Neural cell (in vitro differentiated cells): ENCODE measurements at regions not wholly inside any gene's neighbourhood (a gene's known extent, or its start where the extent isn't known, plus 50 kb on each side); places are given as distances from the start of the nearest gene placed in this dataset.

ENCODE experiments used
- H2AFZ ChIP-seq: fragments of 200-600, 300-800 bp; sonication (generic), shearing (Covaris generic); 2 replicates; pipeline ENCODE4 v1.6.0; 2014; ENCODE audit warnings: low read depth, mild to moderate bottlenecking, antibody characterized with exemption, low read length, moderate library complexity
- H3F3A ChIP-seq: fragments of 200-600 bp; shearing (Covaris generic); 2 replicates; pipeline ENCODE4 v1.6.1; 2016; ENCODE audit warnings: mild to moderate bottlenecking, moderate library complexity, mixed read lengths, antibody characterized with exemption, low read length; ENCODE audit not compliant: insufficient read depth, poor library complexity, severe bottlenecking
- H3K27ac ChIP-seq: fragments of 200-600, 300-800 bp; sonication (generic), shearing (Covaris generic); 2 replicates; pipeline ENCODE4 v1.5.1; 2014; ENCODE audit warnings: mild to moderate bottlenecking, low read length, moderate library complexity
- H3K27me3 ChIP-seq: fragments of 300-800, 200-600 bp; sonication (generic), shearing (Covaris generic); 2 replicates; pipeline ENCODE4 v1.6.0; 2014; ENCODE audit warnings: mild to moderate bottlenecking, low read depth, low read length, moderate library complexity; ENCODE audit not compliant: insufficient read depth
- H3K36me3 ChIP-seq: fragments of 300-800, 200-600 bp; sonication (generic), shearing (Covaris generic); 2 replicates; pipeline ENCODE4 v1.5.1; 2014; ENCODE audit warnings: mild to moderate bottlenecking, antibody characterized with exemption, low read length, moderate library complexity; ENCODE audit not compliant: insufficient read depth
- H3K4me2 ChIP-seq: fragments of 300-800, 200-600 bp; sonication (generic), shearing (Covaris generic); 2 replicates; pipeline ENCODE4 v1.6.0; 2014; ENCODE audit warnings: mild to moderate bottlenecking, low read length
- H3K4me3 ChIP-seq: fragments of 300-800, 200-600 bp; sonication (generic), shearing (Covaris generic); 2 replicates; pipeline ENCODE4 v1.5.1; 2014; ENCODE audit warnings: mild to moderate bottlenecking, low read length, moderate library complexity
- H3K79me2 ChIP-seq: fragments of 200-600 bp; shearing (Covaris generic); replicated peaks from 2 replicates; pipeline ENCODE4 v1.6.0; 2014; ENCODE audit warnings: mild to moderate bottlenecking, low read length, moderate library complexity; ENCODE audit not compliant: insufficient read depth
- H3K9ac ChIP-seq: fragments of 300-800, 200-600 bp; sonication (generic), shearing (Covaris generic); 2 replicates; pipeline ENCODE4 v1.6.1; 2016; ENCODE audit warnings: mild to moderate bottlenecking, low read length, mixed read lengths
- H3K9me2 ChIP-seq: fragments of 200-600 bp; shearing (Covaris generic); 2 replicates; pipeline ENCODE4 v1.6.1; 2016; ENCODE audit warnings: mild to moderate bottlenecking, low read length, mixed read lengths; ENCODE audit not compliant: insufficient read depth
- H3K9me3 ChIP-seq: fragments of 200-600, 300-800 bp; sonication (generic), shearing (Covaris generic); 2 replicates; pipeline ENCODE4 v1.6.1; 2016; ENCODE audit warnings: mild to moderate bottlenecking, mixed run types, low read length, moderate library complexity, mixed read lengths
- H4K20me1 ChIP-seq: fragments of 200-600 bp; shearing (Covaris generic); 2 replicates; pipeline ENCODE4 v1.6.1; 2016; ENCODE audit warnings: mild to moderate bottlenecking, mixed run types; ENCODE audit not compliant: insufficient read depth
- CTCF ChIP-seq: fragments of 450-650 bp; IDR thresholded peaks from 2 replicates; pipeline ENCODE4 v1.5.1; 2014; ENCODE audit warnings: antibody characterized with exemption, mild to moderate bottlenecking, moderate library complexity; ENCODE audit not compliant: poor library complexity, severe bottlenecking
- EP300 ChIP-seq: fragments of 450-650 bp; conservative IDR thresholded peaks from 2 replicates; pipeline ENCODE4 v1.6.1; 2014; ENCODE audit warnings: antibody characterized with exemption, mild to moderate bottlenecking, moderate library complexity; ENCODE audit not compliant: poor library complexity, severe bottlenecking
- EZH2 ChIP-seq: fragments of 200-600, 300-800 bp; shearing (Covaris generic), sonication (generic); IDR thresholded peaks from 2 replicates; pipeline ENCODE4 v1.6.1; 2014; ENCODE audit warnings: antibody characterized with exemption, low read length, borderline replicate concordance, mild to moderate bottlenecking; ENCODE audit not compliant: insufficient read depth, poor library complexity, severe bottlenecking
- MXI1 ChIP-seq: fragments of 450-650 bp; conservative IDR thresholded peaks from 2 replicates; pipeline ENCODE4 v1.6.1; 2014; ENCODE audit warnings: antibody characterized with exemption, mild to moderate bottlenecking; ENCODE audit not compliant: poor library complexity, severe bottlenecking
- POLR2AphosphoS5 ChIP-seq: IDR thresholded peaks from 2 replicates; pipeline ENCODE4 v1.6.1; 2012
- RAD21 ChIP-seq: fragments of 450-650 bp; conservative IDR thresholded peaks from 2 replicates; pipeline ENCODE4 v1.6.1; 2014; ENCODE audit warnings: antibody characterized with exemption, mild to moderate bottlenecking, moderate library complexity
- REST ChIP-seq: IDR thresholded peaks from 2 replicates; pipeline ENCODE4 v1.6.1; 2012; ENCODE audit warnings: borderline replicate concordance
- SMC3 ChIP-seq: fragments of 450-650 bp; conservative IDR thresholded peaks from 2 replicates; pipeline ENCODE4 v1.6.1; 2014; ENCODE audit warnings: antibody characterized with exemption, mild to moderate bottlenecking, moderate library complexity; ENCODE audit not compliant: poor library complexity
- TAF1 ChIP-seq: IDR thresholded peaks from 2 replicates; pipeline ENCODE4 v1.6.1; 2012; ENCODE audit warnings: low read depth

GRCh38 chr4:14863418-14864364 is 138.6 kb upstream of the CPEB2 start:
- no peaks in the 10 kb centered on the region for H4K20me1 ChIP-seq
- no peaks in the 10 kb centered on the region for H3K9me2 ChIP-seq
- no peak overlapping the region for H3K4me3 ChIP-seq
- H3K4me2 ChIP-seq = no peak overlapping the region
- TF ChIP-seq REST = no peak
- TF ChIP-seq POLR2AphosphoS5 = no peak
- TF ChIP-seq EZH2 = no peak
- TF ChIP-seq MXI1 = no peak
- no peak for TF ChIP-seq RAD21
- no peak for TF ChIP-seq SMC3
- no peak for TF ChIP-seq EP300
- TF ChIP-seq TAF1 = no peak
- H3K79me2 ChIP-seq = no peaks in the 10 kb centered on the region
- no peaks in the 10 kb centered on the region for H3F3A ChIP-seq
- no peaks in the 10 kb centered on the region for H3K27me3 ChIP-seq
- no peaks in the 10 kb centered on the region for H3K36me3 ChIP-seq
- H2AFZ ChIP-seq = no peak overlapping the region
- H3K9me3 ChIP-seq = no peaks in the 10 kb centered on the region
- no peak overlapping the region for H3K9ac ChIP-seq
- no peak overlapping the region for H3K27ac ChIP-seq

GRCh38 chr4:14864365-14865030 is 137.8 kb upstream of the CPEB2 start:
- Histone ChIP-seq H3K9ac (no peak overlapping the region), H2AFZ (no peak overlapping the region), H3K4me3 (no peak overlapping the region), H3K9me3 (no peaks in the 10 kb centered on the region), H3K9me2 (no peaks in the 10 kb centered on the region), H3K27me3 (no peaks in the 10 kb centered on the region), H3F3A (no peaks in the 10 kb centered on the region), H3K36me3 (no peaks in the 10 kb centered on the region), H3K4me2 (no peak overlapping the region), H3K79me2 (no peaks in the 10 kb centered on the region), H3K27ac (no peak overlapping the region), H4K20me1 (no peaks in the 10 kb centered on the region)
- no peak for TF ChIP-seq CTCF
- TF ChIP-seq TAF1 = no peak
- no peak for TF ChIP-seq POLR2AphosphoS5
- TF ChIP-seq EZH2 = no peak
- no peak for TF ChIP-seq REST
- no peak for TF ChIP-seq RAD21
- TF ChIP-seq MXI1 = no peak
- no peak for TF ChIP-seq SMC3
- TF ChIP-seq EP300 = no peak
